HG02678 (cell line): ENCODE measurements at regions not wholly inside any gene's neighbourhood (a gene's known extent, or its start where the extent isn't known, plus 50 kb on each side); places are given as distances from the start of the nearest gene placed in this dataset.
"Not testable (repeated sequence)": the region's sequence is repeated elsewhere in the genome, so short reads cannot be mapped to it uniquely, and the experiment has no call there.

Source experiments
- ATAC-seq: cut with Tn5 transposase; IDR thresholded peaks from one replicate; pipeline ENCODE4 v1.9.1; 2021; ENCODE audit warnings: mild to moderate bottlenecking, moderate library complexity; ENCODE audit not compliant: unreplicated experiment

GRCh38 chr3:139095803-139096466, 51.2 kb upstream of the PRR23C start:
- ATAC-seq = no peak

DNA sequence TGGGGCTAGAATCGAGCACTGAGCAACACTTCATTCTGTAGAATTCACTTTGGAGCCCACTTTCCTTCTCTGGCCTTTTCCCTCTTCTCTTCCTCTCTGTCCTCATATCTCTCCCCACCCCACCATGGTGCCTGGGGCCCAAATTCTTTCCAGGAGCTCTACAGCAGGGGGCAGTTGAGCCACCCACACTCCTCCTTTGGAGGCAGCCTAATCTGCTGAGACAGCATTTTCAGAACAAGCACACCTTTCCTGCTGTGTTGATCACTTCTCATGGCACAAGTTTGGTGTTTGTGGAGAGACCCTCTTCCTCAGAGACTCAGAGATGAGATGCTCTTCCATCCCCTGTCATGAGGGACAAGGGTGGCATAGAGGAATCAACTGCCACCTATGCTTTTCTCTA, 52.0 kb upstream of the PRR23C start:
- no peak for ATAC-seq

DNA sequence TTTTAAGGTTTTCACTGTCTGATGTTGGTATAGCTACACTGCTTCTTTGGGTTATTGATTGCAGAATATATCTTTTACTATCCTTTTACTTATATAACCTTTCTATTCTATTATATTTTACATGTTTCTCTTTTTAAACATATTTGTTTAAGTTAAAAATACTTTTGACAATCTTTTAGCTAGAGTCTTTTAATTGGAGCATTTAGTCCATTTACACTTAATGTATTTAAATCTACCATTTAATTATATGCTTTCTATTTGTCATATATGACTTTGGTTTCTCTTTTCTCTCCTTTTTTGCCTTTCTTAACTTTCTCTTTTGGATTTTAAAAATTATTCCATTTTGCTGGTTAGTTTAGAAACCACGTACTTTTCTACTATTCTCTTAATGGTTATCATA, 53.7 kb upstream of the PRR23C start:
- no peak for ATAC-seq

DNA sequence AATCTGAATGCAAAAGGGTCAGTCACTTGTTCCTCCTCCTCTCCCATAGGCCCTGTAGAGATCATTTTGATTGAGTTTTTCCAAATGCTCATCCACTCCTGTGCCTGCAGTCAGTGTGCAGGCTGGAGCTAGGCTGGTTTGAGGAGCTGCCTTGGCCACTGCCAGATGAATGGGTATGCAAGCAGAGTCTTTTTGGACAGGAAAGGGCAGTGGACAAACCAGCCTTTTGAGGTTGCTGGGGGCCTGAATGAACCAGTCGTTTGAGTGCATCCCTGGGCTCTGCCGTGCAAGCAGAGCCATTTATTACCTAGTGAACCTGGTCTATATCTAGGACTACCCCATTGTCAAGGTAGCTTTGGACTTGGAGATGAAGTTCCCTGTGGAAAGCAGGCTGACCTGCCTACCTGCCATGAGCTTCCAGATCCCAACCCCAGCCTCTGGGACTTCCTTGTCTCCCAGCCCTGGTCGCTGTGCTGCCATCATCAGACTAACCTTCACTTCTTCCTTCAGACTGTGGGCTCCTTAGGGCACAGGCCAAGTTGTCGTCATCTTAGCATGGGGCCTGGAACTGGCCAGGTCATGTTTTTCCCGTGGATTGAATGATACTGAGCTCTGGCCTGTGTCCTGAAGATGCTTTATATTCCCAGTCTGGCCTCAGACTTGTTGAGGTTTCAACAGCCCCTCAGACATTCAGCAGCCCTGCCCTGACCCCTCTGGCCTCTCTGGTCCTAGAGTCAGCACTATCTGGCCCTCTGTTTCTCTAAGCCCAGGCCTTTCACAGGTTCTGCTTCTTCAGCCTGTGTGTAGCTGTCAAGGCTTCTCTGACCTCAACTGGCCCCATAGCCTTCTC, 55.5 kb upstream of the PRR23C start:
- ATAC-seq = no peak

GRCh38 chr3:139100821-139101220, 56.1 kb upstream of the PRR23C start:
- ATAC-seq = no peak

DNA sequence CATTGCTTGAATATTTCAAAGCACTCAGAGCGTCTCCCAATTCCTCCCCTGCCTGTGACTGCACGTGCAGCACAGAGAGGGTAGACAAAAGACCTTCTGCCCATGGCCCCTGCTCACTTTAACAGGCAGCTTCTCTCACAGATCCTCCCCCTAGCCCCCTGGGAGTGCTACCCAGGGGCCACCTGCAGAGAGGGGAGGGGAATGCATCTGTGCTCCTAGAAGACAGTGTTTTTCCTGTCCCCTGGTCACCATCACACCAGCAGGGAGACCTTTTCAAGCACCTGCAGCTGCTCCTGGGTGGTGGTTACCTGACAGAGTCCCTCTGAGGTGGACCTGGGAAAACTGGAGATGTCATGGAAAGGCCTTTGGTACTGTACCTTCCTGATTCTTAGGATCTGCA, 56.7 kb upstream of the PRR23C start:
- no peak for ATAC-seq

GRCh38 chr3:139103484-139103883, 58.8 kb upstream of the PRR23C start:
- ATAC-seq = no peak

DNA sequence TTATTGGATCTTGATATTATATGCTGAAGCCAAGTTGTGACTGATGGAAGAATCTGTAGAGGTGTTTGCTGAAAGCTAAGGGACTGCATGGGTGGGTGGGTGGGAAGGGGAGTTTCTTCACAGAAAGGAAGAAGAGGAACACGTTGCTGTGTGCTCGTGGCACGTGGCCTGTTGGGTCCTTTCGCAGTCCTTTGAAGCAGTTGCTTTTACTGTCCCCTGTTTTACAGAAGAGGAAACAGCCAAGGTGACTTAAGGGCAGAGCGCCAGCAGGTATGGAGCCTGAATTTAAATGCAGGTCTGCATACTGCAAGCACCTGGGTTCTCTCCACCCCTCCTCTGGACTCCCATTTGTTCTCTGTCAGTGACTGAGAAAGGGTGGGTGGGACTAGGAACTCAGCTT, 59.4 kb upstream of the PRR23C start:
- ATAC-seq = no peak

GRCh38 chr3:139105154-139105702, 60.5 kb upstream of the PRR23C start:
- ATAC-seq = no peak

DNA sequence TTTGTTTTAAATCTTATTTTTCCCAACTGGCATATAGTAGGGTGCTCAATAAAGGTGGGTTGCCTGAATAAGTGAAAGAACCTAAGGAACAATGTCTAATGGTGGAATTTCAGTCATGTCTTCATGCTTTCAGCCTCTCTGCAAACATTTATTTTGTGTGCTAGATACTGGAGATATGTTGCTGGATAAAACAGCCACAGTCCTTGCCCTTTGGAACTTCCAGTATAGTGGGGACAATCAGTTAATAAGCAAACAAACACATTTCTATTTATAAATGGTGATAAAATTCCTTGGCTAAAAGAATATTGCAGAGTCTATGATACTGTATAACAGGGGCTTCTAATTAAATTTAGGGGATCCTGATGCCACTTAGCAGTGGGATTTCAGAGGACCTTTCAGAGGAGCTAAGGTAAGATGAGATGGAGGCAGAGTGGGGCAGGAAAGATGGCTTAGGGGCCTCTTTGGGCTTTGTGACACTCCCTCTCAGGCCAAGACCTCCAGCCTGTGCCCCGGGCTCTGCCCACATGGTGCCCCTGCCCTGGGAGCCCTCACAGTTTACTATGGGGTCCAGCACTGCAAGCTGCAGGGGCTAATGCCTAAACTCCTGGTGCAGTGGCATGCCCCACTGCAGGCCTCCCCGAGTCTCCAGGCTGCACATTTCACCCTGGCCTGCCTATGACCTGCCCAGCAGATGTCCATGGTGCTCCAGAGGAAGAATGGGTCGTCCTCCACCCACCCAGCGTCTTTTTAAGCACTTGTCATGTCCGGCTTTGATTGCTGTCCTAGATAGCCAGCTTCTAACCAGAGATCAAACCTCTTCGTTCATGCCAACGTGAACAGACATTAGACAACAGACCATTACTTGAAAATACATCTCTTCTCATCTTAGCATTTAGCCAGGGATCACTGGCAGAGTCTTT, 61.6 kb upstream of the PRR23C start:
- no peak for ATAC-seq

GRCh38 chr3:139107424-139108252, 62.9 kb upstream of the PRR23C start:
- ATAC-seq = no peak

DNA sequence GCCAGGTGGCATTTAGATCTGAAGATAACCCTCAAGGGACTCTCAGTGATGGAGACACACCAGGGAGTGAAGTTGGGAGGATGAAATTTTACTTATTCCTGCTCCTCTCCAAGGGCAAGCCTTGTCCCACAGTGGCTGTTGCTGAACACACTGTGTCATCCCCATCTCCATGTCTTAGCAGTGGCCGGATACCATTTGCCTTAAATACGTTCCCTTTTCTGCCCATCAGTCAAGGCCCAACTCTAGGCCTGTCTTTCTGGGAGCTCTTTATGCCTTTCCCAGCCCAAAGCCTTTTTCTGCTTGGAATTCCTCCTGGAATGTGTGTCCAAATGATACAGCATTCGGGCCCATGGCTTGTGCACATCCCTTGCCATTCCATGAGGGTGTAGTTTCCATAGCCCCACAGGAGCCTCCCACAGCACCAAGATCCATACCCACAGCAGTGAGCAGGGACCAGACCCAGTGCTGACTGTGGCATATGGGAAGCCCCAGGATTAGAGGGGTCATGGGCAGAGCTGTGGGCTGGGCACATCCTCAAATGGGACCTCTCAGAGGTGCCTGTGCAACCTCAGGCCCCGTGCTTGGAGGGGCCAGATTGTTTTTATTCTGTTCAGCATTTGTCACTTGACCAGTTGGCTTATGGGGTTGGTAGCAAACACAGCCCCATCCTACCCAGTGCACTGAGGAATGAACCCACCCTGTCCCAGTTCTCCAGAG, 63.7 kb upstream of the PRR23C start:
- ATAC-seq = no peak

- no peak for ATAC-seq
Observed at GRCh38 chr3:139109271-139109670, 64.6 kb upstream of the PRR23C start.

DNA sequence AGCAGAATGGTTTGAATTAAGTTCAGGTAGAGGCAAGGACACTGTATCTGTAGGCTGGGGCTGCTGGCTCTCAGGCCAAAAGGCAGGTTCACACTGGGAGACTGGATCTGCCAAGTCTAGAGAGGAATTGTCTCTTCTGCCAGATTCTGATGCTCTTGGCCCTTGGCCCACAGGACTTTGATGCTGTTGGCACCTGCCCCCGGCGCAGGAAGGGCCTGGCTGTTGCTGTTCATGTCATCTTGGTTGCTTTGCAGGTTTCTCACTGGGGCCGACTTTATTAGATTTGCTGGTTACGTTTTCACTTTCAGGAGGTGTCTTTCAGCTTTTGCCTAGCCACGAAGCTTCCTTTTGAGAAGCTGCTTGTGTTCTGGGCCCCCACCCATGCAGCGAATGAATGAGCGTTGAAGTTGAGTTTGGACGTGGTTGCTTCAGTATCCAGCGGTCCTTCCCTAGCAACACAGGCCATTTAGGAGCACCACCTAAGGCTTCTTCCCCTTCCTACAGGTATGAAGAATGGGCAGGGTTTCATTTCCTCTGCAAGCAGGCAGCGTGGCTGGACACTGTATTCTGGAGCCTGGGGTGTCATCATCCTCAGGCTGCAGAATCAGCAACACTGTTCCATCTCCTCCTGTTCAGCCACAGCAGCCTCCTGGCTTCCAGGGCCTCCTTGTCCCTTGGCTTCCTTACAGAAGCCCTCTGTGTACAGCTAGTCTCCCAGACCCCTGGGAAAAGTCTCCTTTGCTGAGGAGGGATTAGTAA, 65.6 kb upstream of the PRR23C start:
- ATAC-seq = no peak

- not testable (repeated sequence) for ATAC-seq
Observed at GRCh38 chr3:139110929-139111328, 66.2 kb upstream of the PRR23C start.

DNA sequence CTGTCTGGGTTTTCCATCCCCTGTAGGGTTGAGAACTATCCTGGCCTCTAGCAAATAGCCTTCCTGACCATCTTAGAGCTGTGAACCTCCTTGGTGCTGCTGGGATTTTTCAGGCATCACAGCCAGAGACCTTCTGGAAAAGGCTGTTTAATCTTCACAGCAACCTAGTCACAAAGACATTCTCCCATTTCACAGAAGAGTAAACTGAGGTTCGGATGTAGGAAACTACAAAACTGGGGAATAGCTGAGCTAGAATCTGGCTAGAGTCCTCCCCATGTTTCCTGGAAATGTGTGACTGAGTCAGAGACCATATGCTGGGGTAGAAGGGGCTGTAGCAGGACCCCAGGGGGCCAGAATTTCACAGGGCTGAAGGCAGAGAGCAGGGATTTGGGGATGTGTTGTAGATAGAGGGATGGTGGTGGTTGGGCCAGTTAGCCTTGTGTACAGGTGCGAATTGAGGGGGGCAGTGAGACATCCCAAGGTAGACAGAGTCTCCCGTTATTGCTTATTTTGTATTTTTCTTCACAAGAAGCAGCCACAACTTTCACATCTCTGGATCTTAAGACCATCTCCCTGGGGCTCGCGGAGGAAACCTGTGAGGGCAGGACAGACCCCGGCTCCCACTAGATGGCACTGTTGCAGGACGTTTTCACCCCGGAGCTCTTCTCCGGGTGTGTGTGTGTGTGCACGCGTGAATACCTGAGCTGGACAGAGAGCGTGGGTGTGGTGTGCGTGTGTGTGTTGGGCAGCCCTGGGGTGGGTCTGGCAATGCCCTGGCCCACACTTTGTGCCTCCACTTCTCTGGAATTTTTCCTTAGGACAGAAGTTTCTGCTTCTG, 66.9 kb upstream of the PRR23C start:
- peak; percentile 63 for ATAC-seq

GRCh38 chr3:139112230-139112558, 67.5 kb upstream of the PRR23C start:
- no peak for ATAC-seq
